Activated naive CD4-positive, alpha-beta T cell (primary cell): ENCODE measurements at regions not wholly inside any gene's neighbourhood (a gene's known extent, or its start where the extent isn't known, plus 50 kb on each side); places are given as distances from the start of the nearest gene placed in this dataset.
"Not testable (repeated sequence)": the region's sequence is repeated elsewhere in the genome, so short reads cannot be mapped to it uniquely, and the experiment has no call there.

Experiments
- DNase-seq, 4 experiments: peaks; one replicate each; lab custom pipeline; 2025; lab: John Stamatoyannopoulos, UW

DNA sequence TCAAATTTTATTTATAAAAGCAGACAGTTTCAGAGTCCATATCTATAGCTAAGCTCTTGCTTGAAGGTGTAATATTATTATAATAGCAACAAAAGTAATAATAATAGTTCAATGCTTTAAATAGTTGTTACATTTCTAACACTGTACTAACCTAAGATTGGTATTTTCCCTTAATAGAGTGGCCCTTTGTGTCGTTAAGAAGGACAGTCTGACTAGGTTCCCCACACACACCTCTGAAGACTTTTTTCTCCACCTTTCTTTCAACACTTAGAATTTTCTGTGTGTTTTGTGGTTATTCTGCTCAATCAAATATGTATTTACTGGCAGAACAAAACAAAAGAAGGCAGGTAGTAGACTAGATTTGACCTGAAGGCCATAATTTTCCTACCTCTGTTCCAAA, 223.2 kb upstream of the ACO1 start:
- no peak for DNase-seq

- no peak for DNase-seq
Observed at GRCh38 chr9:32161720-32162119, 222.7 kb upstream of the ACO1 start.

DNA sequence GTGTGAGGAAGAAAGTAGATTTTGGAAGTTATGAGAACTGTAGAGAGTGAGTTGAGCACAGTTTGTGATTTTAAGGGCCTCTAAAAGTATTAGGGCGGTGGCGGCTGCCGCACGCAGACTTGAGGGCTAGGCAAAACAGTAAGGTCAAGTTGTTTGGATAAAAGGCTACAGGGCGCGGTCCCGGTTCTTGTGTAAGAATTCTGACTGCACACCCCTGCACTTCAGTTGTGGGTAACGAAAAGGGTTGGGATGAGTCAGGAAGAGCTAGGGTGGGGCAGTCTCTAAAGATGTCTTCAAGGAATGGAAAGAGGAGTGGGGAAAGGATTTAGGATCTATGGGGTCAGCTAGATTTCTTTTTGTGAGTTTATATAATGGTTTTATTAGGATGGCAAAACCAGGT, 218.1 kb upstream of the ACO1 start:
- DNase-seq: not testable (repeated sequence)

DNA sequence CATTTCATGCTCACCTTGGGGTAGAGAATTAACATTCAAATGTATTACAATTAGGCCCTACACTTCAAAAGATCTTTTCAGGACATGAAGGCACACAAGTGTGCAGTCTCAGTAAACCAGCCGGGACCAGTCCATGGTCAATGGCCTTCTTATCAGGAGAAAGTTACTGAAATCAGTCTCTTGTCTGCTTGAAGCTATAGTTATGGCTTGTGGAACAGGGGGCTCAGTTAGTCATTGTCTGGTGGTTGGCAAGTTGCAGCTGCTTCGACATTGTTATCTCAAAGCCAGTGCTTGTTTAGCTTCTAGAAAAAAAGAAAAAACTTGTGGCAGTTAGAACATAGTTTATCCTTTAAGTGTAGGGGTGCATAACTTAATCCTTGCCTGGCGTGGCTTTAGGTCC, 213.1 kb upstream of the ACO1 start:
- DNase-seq: no peak

- DNase-seq: no peak
Observed at GRCh38 chr9:32172256-32172655, 212.2 kb upstream of the ACO1 start.

GRCh38 chr9:32177396-32177795, 207.0 kb upstream of the ACO1 start:
- no peak for DNase-seq

GRCh38 chr9:32180597-32180996, 203.8 kb upstream of the ACO1 start:
- DNase-seq: no peak

- no peak for DNase-seq
Observed at GRCh38 chr9:32200241-32200640, 184.2 kb upstream of the ACO1 start.

DNA sequence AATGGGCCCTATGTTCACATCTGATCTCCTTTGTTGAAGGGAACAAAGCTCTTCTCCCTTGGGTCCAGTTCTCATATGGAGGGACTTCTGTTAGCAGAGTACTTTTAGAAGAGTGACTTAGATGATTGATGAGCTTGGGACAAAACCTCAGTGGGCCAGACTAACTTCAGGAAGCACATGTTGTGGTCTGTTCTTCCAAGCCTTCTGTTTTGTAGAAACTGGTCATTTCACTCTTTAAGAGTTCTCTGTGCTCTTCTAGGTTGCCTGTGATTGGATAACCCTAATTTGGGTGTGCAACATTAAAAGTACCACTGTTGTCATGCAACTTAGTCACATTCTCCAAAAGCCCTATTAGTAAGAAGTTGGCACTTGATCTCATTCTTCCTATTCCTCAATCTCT, 183.5 kb upstream of the ACO1 start:
- DNase-seq: no peak

DNA sequence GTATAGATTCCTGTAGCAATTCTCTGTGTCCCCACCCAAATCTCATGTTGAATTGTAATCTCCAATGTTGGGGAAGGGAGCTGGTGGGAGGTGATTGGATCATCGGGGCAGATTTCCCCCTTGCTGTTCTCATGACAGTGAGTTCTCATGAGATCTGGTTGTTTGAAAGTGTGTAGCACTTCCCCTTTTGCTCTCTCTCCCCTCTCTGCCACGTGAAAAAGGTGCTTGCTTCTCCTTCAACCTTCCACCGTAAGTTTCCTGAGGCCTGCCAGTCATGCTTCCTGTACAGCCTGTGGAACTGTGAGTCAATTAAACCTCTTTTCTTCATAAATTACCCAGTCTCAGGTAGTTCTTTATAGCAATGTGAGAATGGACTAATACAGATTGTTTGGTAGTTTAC, 175.3 kb upstream of the ACO1 start:
- DNase-seq: not testable (repeated sequence)

DNA sequence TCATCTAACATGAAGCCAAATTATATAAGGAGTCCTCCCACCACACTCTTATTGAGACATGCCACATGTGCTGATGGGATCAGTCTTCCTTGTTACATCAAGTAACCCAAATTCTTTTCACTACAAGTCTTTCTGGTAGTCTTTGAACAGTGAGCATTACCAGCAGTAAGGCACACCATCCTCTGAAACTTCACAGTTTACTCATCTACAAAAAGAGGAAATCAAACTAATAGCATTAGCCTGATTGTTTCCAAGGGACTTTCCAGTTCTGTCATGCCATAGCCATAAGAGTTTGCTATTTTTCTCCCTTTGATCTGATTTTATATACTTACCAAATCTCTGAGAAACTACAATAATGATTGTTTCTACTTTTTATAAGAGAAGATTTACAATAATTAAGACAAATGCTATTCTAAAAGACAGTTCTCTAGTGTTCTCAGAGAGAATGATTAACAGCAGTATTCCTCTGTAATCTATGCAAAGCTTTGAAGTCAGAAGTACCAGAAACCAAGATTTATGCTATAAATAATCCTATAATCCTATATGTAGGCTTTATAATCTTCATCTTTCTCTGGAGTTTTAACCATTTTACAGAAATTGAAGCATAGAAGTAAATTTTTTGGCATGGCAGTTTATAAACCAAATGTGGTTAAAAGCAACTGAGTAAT, 166.2 kb upstream of the ACO1 start:
- DNase-seq: no peak

DNA sequence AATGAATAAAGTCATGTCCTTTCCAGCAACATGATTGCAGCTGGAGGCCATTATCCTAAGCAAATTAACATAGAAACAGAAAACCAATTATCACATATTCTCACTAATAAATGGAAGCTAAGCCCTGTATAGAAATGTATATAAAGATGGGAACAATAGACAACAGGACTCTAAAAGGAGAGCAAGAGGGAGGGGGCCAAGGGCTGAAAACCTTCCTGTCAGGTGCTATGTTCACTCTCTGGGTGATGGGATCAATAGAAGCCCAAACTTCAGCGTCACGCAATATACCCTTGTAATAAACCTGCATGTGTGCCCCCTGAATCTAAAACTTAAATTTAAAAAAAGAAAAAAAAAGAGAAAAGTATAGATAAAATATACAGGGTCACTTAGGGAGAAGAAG, 163.7 kb upstream of the ACO1 start:
- DNase-seq: no peak

GRCh38 chr9:32234451-32234850, 150.0 kb upstream of the ACO1 start:
- no peak for DNase-seq

DNA sequence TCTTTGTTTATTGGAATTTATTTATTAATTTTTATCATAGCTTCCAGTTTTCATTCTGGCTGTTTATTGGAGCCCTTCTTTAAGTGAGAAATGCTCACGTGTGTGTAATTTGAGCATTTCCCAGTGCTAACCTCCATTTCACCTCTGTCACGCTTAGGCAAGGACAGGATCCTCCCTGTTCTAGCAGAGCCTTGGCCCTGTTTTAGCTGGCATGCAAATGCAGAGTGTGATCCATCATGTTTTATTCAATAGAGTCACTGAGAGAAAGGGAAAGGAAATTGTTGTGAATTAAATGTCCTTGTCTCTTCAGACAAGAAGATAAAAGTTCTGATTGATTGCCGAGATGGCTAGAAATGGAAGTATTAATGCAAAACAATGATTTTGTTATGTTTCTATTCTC, 137.3 kb upstream of the ACO1 start:
- DNase-seq: no peak

DNA sequence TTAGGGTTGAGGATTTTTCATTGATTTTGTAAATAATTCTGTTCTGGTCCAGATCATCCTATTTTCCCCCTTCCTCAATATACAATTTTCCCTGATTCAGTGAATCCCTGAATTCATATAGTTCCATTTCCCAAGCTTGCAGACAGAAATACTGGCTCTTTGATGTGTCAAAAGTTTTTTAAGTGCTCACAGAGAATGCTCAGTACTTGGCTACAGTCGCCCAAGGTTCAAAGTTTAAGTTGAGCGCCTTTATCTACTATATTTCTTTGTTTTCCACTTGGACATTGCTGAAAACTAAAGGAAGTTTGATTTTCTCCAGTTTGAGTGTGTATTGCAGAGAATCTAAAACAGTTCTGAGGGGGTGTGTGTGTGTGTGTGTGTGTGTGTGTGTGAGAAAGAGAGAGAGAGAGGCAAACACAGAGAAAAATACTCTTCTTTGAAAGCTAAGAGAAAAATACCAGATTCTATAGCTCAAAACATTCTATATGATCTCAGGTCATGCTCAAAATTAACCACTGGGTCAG, 136.2 kb upstream of the ACO1 start:
- DNase-seq: no peak

DNA sequence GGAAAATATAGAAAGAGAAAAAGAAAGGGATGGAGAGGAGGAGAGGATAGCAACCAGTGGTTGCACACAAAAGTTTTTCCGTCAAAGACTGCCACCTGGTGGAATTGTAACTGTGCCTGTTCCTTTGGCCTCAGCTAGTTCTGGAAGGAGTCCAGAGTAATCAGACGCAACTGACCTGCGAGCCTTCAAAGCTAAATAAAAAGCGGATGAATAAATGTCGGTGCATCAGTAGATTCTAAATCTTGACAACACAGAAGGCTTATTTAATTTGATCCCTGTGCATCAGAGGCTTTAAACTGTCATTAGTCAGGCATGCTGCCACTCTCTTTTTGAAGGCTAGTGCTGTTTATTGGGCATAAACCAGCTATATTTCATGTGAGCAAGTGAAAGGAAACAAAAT, 132.9 kb upstream of the ACO1 start:
- DNase-seq: no peak

DNA sequence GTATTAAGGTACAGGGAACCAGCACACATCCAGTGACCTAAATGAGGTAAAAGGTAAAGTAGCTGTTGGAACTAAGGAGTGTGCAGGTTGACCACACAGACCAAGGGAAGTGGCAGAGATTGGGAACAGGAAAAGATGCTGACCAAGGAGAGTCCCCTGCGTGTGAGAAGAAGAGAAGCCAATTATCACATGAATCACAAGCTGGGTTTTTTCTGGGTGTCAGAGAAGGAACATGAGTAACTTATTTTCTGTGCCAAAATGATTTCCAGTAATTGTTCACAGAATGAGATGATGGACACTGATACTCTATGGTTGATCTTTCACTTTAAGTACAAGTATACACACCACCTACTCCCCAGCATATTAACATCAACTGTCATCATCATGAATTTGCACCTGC, 130.7 kb upstream of the ACO1 start:
- no peak for DNase-seq

DNA sequence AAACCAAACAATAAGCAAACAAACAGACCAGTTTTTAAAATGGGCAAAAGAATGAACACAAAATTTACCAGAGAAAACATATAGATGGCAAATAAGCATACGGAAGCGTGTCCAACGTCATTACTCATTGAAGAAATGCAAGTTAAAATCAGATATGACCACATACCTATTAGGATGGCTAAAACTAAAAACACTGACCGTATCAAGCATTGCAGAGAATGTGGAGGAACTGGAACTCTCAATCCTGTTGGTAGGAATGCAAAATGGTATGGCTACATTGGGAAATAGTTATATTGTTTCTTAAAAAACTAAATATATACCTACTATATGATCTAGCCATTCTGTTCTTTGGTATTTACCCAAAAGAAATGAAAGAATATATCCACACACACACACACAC, 129.4 kb upstream of the ACO1 start:
- no peak for DNase-seq

DNA sequence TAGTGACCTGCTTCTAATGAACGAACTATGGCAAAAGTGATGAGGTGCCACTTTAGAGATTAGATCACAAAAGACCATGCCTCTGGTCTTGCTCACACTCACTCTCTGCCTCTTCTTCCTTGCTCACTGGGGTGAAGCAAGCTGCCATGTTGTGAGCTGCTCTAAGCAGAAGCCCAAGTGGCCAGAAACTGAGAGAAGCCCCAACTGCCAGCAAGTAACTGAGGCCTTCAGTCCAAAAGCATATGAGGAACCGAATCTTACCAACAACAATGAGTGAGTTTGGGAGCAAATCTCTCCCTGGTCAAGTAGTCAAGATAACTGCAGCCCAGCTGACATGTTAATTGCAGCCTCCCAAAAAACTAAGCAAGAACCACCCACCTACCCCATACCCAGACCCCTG, 126.0 kb upstream of the ACO1 start:
- DNase-seq: no peak

GRCh38 chr9:32260151-32260862, 124.1 kb upstream of the ACO1 start:
- no peak for DNase-seq

- DNase-seq: no peak
Observed at GRCh38 chr9:32264170-32264864, 120.1 kb upstream of the ACO1 start.

- DNase-seq: no peak
Observed at GRCh38 chr9:32265037-32265436, 119.4 kb upstream of the ACO1 start.

GRCh38 chr9:32278991-32279390, 105.5 kb upstream of the ACO1 start:
- DNase-seq: no peak
